ENCODE measurements at regions not wholly inside any gene's neighbourhood (a gene's known extent, or its start where the extent isn't known, plus 50 kb on each side); places are given as distances from the start of the nearest gene placed in this dataset.

- no peak overlapping the region for H3K4me3 Mint-ChIP-seq
- Histone ChIP-seq H3K4me1 (ENCODE audit: control insufficient read depth in 1 of 2, insufficient read depth in 2 of 2, low read length in 2 of 2) (no peaks in the 10 kb centered on the region), H3K4me2 (replicated peaks; ENCODE audit: extremely low read depth, low read length, poor library complexity, severe bottlenecking) (no peak overlapping the region), H3K27me3 (ENCODE audit: control insufficient read depth in 2 of 2, insufficient read depth in 2 of 2, low read length in 2 of 2) (no peaks in the 10 kb centered on the region), H3K27ac (ENCODE audit: low read depth in 1 of 2, low read length in 2 of 2) (no peak overlapping the region), H3K36me3 (replicated peaks in 1 of 2; ENCODE audit: control insufficient read depth in 1 of 2, insufficient read depth in 2 of 2, low read length in 2 of 2) (no peaks in the 10 kb centered on the region), H3K4me3 (replicated peaks in 1 of 3; ENCODE audit: low read depth in 2 of 3, low read length in 3 of 3) (no peak overlapping the region), H4K20me1 (ENCODE audit: insufficient read depth, low read length) (no peaks in the 10 kb centered on the region), H3K79me2 (ENCODE audit: insufficient read depth, low read length) (no peaks in the 10 kb centered on the region), H2AFZ (ENCODE audit: insufficient read depth, low read depth, low read length, poor library complexity, severe bottlenecking) (no peak overlapping the region), H3K9me3 (replicated peaks in 1 of 2; ENCODE audit: control insufficient read depth in 1 of 2, insufficient read depth in 1 of 2, low read length in 2 of 2) (no peaks in the 10 kb centered on the region), H3K9ac (ENCODE audit: insufficient read depth, low read length, poor library complexity, severe bottlenecking) (no peak overlapping the region)
- H3K4me1 Mint-ChIP-seq, result no peaks in the 10 kb centered on the region
- DNase-seq, result no peak
- H3K9me3 Mint-ChIP-seq, result peaks cover 0 to 2% (median 0%) of the 10 kb centered on the region in 7 donors
- no peak for TF ChIP-seq CTCF (IDR thresholded peaks at IDR 0.05)
- no peak overlapping the region for H3K27ac Mint-ChIP-seq
- H3K36me3 Mint-ChIP-seq, result no peaks in the 10 kb centered on the region
- H3K27me3 Mint-ChIP-seq (ENCODE audit: low read depth in 3 of 3), result no peaks in the 10 kb centered on the region
- 100% methylated on average over 1 of the region's 3 CpGs for WGBS (ENCODE audit: insufficient coverage)
- intact Hi-C loops (cut with micrococcal nuclease), result no loop called here
Observed at GRCh38 chr14:48140804-48141203, 465.4 kb upstream of the MDGA2 start.

DNA sequence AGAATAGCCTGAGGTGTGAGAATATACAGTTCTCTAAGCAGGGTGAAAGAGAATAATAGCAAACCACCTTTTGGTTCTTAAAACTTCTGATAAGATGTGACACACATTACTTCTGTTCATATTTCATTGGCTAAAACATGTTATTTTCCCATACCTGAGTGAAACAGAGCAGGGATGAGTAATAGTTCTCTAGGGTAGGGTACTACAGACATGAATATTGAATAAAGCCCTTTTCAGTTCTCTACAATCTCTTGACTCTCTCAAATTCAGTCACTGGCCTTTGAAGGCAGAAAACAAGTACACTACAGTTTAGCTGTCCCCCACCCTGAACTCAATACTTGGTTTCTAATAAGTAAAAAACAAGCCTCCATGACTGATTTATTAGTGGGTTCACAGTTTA is 454.1 kb upstream of the MDGA2 start:
- Mint-ChIP-seq H3K27ac (no peak overlapping the region), H3K4me1 (no peaks in the 10 kb centered on the region), H3K36me3 (no peaks in the 10 kb centered on the region), H3K9me3 (peaks cover 0 to 2% (median 0%) of the 10 kb centered on the region in 7 donors), H3K27me3 (ENCODE audit: low read depth in 3 of 3) (no peaks in the 10 kb centered on the region), H3K4me3 (no peak overlapping the region)
- no peak overlapping the region for H3K9ac ChIP-seq (ENCODE audit: insufficient read depth, low read length, poor library complexity, severe bottlenecking)
- no peak for TF ChIP-seq CTCF (IDR thresholded peaks at IDR 0.05)
- H3K4me3 ChIP-seq (replicated peaks in 1 of 3; ENCODE audit: low read depth in 2 of 3, low read length in 3 of 3), result no peak overlapping the region
- no peak overlapping the region for H3K27ac ChIP-seq (ENCODE audit: low read depth in 1 of 2, low read length in 2 of 2)
- H3K9me3 ChIP-seq (replicated peaks in 1 of 2; ENCODE audit: control insufficient read depth in 1 of 2, insufficient read depth in 1 of 2, low read length in 2 of 2), result no peaks in the 10 kb centered on the region
- no peak overlapping the region for H2AFZ ChIP-seq (ENCODE audit: insufficient read depth, low read depth, low read length, poor library complexity, severe bottlenecking)
- intact Hi-C loops (cut with micrococcal nuclease), result no loop called here
- no peaks in the 10 kb centered on the region for H3K4me1 ChIP-seq (ENCODE audit: control insufficient read depth in 1 of 2, insufficient read depth in 2 of 2, low read length in 2 of 2)
- no peaks in the 10 kb centered on the region for H3K79me2 ChIP-seq (ENCODE audit: insufficient read depth, low read length)
- no peaks in the 10 kb centered on the region for H3K36me3 ChIP-seq (replicated peaks in 1 of 2; ENCODE audit: control insufficient read depth in 1 of 2, insufficient read depth in 2 of 2, low read length in 2 of 2)
- DNase-seq, result no peak
- H3K27me3 ChIP-seq (ENCODE audit: control insufficient read depth in 2 of 2, insufficient read depth in 2 of 2, low read length in 2 of 2), result no peaks in the 10 kb centered on the region
- H4K20me1 ChIP-seq (ENCODE audit: insufficient read depth, low read length), result no peaks in the 10 kb centered on the region
- H3K4me2 ChIP-seq (replicated peaks; ENCODE audit: extremely low read depth, low read length, poor library complexity, severe bottlenecking), result no peak overlapping the region
